ENCODE measurements at regions not wholly inside any gene's neighbourhood (a gene's known extent, or its start where the extent isn't known, plus 50 kb on each side); places are given as distances from the start of the nearest gene placed in this dataset.

DNA sequence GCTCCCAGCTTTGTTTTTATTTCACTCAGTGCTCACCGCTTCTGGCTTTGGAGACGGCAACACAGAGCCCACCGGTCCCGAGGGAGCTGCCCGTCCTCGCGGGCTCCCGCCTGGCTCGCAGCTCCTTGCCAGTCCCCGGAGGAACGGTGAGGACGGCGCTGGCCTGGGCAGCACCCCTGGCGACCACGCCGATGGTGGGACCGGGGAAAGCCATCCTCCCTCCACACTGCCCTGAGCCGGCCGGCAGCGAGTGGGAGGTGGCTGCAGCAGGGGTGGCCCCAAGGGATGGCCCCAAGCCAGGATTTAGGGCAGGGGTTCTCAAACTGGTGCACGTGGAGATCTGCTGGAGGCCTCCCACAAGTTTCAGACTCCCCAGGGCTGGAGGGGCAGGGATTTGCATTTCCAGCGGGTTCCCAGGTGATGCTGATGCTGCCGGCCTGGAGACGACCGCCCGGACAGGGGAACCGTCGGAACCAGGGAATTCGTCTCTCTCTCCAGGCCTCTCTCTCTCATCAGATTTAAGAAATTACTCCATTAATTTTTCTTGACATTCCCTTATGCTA, 293.2 kb upstream of the IRX4 start:
- TF ChIP-seq POLR2A (IDR thresholded peaks at IDR 0.05; ENCODE audit: low read length) (no peak), GATA1 (IDR thresholded peaks at IDR 0.05; ENCODE audit: low read depth, low read length) (no peak)
- DNase-seq, result no peak

DNA sequence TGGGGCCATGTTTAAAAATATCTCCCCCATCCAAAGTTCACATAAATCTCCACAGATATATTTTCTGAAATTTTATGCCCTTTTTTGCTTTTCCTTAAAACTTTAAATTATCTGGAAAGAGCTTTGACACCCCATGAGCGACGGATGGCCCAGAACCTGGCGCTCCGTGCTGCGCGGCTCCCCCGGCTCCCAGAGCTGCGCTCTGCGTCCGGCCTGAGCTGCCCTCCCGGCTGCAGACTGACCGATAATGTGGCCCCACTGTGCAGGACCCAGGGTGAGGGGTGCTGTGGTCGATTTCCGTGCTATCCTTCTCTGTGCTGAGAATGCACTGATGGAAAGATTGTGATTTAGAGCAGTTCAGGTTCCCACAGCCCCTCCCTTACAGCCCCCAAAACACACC, 292.3 kb upstream of the IRX4 start:
- DNase-seq, result no peak

DNA sequence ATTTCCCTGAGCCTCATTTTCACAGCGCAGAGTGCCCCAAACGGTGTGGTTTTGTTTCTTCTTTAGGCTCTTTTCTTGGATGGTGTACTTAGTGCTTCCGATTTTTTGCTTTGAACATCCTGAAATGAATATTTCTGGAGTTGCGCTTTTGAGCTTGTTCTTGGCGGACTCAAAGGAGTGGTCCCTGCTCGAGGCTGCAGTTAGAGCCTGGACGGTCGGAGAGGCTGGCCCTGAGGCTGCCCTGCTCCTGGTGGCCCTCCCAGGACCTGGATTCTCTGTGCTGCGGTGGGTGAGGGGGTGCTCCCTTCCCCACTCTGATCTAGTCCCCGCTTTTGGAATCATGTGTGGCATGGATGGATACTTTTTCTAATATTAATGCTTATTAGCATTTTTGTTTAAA, 291.8 kb upstream of the IRX4 start:
- no peak for DNase-seq
- TF ChIP-seq GATA1 (IDR thresholded peaks at IDR 0.05; ENCODE audit: low read depth, low read length), result no peak
- no peak for TF ChIP-seq POLR2A (IDR thresholded peaks at IDR 0.05; ENCODE audit: low read length)

More for the DNA sequence above, 292.3 kb upstream of the IRX4 start:
- TF ChIP-seq GATA1 (IDR thresholded peaks at IDR 0.05; ENCODE audit: low read depth, low read length), result no peak
- no peak for TF ChIP-seq POLR2A (IDR thresholded peaks at IDR 0.05; ENCODE audit: low read length)

DNA sequence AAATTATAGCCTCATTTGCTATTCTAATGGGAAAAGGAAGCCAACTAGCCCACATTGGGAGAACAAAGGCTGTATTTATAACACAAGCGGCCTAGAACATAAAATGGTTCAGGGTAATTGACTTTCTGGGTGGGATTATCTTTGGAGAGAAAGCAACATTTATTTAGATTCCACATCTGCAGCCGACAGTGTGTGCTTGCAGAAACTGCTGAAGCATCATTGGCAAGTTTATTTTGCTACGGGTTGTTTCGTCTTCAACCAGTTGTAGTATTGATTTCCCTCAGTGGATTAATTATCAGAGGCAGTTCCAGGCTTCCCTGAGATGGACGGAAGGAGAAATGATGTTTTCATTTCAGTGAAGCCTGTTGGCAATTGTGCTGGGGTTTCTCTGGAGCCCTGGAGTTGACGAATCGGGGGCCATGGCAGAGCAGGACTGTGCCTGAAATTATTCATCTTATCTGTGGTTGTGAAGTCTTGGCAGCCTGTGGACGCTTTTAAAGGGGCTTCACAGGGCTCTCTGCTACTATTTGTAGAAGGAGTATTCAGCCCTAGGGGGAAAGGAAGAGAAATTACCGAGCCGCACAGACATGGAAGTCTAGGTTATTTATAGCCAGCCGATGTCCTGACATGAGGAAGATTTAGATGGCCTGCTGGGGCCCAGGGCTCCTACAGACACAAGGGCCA, 290.6 kb upstream of the IRX4 start:
- DNase-seq, result no peak
- TF ChIP-seq POLR2A (IDR thresholded peaks at IDR 0.05; ENCODE audit: low read length) (no peak), GATA1 (IDR thresholded peaks at IDR 0.05; ENCODE audit: low read depth, low read length) (no peak)

DNA sequence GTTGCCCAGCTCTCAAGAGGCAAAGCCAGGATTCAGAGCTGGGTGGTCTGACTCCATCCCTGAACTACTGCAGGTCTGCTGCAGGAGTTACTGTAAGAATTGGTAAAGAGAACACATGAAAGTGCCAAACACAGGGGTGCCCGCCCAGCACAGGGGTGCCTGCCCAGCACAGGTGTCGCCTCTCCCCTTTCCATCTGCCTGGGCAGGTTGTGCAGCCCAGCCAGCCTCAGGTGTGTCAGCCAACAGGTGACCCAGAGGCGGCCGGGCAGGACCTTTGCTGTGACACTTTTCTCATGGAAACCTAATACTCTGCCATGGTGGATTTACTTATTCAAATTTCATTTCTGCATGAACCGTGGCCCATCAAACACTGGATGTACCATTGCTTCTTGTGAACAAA, 289.7 kb upstream of the IRX4 start:
- DNase-seq, result no peak
- TF ChIP-seq GATA1 (IDR thresholded peaks at IDR 0.05; ENCODE audit: low read depth, low read length) (no peak), POLR2A (IDR thresholded peaks at IDR 0.05; ENCODE audit: low read length) (no peak)

DNA sequence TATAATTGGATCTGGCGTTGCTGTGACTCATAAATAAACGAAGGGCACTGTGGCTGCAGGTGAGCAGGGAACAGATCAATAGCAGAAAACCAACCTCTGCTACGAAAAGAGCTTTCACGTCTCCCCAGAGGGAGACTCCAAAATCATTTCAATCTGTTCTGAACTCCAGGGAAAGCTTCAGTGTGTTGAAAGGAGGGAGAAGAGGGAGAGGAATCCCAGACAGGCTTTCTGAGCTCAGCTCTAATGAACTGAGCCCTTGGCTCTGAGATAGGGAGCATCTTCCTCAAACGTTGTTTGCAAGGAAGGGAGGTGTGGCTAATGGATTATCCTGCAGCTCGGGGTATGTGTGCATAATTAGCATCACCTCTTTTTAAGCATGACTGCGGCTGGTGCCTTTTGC, 288.0 kb upstream of the IRX4 start:
- no peak for TF ChIP-seq POLR2A (IDR thresholded peaks at IDR 0.05; ENCODE audit: low read length)
- TF ChIP-seq GATA1 (IDR thresholded peaks at IDR 0.05; ENCODE audit: low read depth, low read length), result no peak

DNA sequence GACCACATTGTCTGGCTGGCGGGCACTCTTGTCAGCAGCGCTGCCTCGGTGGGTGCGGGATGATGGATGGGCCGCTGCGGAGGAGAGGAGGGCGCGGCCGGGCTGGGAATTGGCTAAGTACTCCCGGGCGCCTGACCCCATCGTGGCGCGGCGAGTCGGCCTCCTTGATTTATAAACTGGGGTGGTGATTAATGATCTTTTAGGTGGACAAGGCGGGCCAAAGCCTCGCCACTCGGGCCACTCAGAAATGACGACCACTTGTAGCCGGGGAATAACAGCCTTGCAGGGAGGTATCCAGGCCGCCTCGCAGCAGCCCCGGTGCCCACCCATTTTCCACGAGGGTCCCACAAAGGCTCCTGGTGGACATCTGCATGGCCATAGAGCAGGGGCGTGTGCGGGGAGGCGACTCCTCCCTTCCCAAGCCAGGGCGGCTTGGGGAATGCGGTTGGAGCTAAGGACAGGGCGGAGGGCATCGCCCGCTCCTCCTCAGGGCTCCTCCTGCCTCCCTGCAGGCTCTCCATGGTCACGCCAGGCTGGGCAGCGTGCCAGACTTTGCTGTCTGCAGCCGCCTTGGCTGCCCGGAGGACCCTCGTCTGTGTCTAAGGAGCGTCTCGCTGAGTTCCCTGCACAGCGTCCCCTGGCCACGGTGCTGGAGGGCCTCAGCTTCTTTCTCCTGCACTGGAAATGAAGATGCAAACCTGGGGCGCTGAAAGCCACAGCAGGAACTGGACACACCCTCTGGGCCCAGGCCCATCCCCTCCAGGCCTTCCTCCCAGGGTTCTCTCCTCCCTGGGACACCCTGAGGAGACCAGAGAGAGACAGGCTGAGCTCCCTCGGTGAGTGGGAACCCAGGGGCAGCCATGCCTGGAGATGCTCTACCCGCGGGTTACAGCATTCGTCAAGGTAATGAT, 287.4 kb upstream of the IRX4 start:
- no peak for DNase-seq
- TF ChIP-seq GATA1 (IDR thresholded peaks at IDR 0.05; ENCODE audit: low read depth, low read length) (no peak), POLR2A (IDR thresholded peaks at IDR 0.05; ENCODE audit: low read length) (no peak)

More for the DNA sequence above, 288.0 kb upstream of the IRX4 start:
- no peak for DNase-seq

DNA sequence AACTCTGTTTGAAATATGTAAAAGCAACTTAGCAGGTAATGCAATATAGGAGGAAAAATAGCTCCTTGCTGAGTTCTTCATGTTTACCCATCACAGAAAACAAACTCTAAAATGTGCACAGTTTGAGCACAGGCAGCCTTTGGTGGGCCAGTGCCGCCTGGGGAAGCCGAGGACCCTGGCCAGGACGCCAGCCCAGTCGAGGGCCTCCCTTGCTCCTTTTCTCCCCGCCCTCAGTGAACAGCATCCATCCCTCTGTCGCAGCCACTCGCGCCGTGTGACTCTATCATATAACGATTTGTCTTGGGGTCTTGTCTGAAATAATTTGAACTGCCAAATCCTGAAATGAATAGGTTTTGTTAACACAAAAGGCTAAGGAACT, 286.7 kb upstream of the IRX4 start:
- no peak for DNase-seq
- TF ChIP-seq GATA1 (IDR thresholded peaks at IDR 0.05; ENCODE audit: low read depth, low read length), result no peak
- TF ChIP-seq POLR2A (IDR thresholded peaks at IDR 0.05; ENCODE audit: low read length), result no peak

DNA sequence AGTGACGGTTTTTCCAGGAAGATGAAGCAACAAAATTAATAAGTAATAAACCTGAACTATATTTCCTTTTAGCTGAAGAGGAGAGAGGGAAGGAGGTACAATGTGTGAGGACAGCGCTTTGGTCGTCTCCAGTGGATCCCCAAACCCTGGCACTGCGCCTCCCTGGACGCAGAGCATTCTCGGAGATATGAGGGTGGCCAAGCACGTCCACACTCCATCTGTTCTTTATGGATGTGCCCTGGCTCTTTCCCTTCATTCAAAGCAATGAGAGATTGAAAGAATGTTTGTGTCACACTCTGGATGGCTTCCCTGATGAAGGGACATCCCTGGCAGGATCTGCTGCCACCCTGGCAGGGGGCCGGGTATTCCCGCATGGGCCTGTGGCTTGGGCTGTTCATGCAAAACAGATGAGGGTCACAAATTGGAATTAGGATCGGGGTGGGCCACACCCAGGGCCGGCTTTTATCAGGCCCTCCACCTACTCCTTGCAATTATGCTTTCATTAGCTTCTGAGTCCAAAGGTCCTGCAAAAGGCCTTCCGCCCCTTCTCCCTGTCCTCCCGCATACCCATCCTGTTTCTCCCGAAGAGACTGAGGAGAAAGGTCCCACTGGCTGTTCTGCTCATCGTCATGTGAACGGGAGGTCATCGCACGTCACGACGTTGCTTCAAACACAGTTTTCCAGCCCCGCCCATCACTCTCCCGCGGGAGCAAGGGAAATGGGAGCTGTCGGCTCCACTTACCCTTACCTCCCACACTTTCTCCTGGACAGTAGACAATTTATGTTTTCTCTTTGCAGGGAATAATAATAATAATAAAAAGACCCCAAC, 286.1 kb upstream of the IRX4 start:
- DNase-seq, result no peak
- no peak for TF ChIP-seq GATA1 (IDR thresholded peaks at IDR 0.05; ENCODE audit: low read depth, low read length)
- TF ChIP-seq POLR2A (IDR thresholded peaks at IDR 0.05; ENCODE audit: low read length), result no peak

DNA sequence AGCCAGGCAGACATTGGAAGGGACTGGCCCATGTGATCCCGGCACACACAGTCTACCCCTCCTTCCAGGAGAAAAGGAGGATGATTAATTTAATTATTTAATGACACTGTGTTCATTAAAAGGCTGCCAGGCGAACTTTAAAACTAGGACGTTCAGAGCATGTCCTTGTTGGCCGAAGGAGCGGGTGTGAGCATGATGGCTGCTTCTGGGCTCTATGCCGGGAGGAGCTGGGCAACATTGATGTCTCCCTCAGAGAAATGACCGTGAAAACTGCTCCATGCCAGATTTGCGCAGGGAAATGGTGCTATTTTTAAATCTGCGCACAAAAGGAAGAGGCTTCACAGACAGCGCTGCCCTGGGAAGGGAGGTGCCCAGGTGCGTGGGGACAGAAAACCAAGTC, 284.9 kb upstream of the IRX4 start:
- no peak for TF ChIP-seq POLR2A (IDR thresholded peaks at IDR 0.05; ENCODE audit: low read length)
- TF ChIP-seq GATA1 (IDR thresholded peaks at IDR 0.05; ENCODE audit: low read depth, low read length), result no peak
- DNase-seq, result no peak

DNA sequence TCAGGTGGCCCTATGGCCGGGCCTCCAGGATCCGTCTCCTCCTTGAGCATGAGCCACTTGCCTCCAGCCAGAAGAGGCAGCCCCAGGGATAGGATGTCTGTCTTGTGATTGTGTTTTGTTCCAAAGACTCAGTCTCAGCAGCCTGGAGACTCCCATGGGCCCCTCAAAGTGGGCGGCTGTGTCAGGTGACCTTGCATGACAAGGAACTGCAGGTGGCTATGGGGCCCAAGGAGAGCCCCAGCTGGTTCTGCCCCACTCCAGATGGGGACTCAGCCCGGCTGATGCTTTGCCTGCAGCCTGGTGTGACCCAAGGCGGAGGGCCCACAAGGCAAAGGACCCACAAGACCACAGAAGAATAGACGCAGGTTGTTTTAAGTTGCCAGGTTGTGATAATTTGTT, 284.3 kb upstream of the IRX4 start:
- no peak for DNase-seq
- TF ChIP-seq POLR2A (IDR thresholded peaks at IDR 0.05; ENCODE audit: low read length), result no peak
- TF ChIP-seq GATA1 (IDR thresholded peaks at IDR 0.05; ENCODE audit: low read depth, low read length), result no peak

DNA sequence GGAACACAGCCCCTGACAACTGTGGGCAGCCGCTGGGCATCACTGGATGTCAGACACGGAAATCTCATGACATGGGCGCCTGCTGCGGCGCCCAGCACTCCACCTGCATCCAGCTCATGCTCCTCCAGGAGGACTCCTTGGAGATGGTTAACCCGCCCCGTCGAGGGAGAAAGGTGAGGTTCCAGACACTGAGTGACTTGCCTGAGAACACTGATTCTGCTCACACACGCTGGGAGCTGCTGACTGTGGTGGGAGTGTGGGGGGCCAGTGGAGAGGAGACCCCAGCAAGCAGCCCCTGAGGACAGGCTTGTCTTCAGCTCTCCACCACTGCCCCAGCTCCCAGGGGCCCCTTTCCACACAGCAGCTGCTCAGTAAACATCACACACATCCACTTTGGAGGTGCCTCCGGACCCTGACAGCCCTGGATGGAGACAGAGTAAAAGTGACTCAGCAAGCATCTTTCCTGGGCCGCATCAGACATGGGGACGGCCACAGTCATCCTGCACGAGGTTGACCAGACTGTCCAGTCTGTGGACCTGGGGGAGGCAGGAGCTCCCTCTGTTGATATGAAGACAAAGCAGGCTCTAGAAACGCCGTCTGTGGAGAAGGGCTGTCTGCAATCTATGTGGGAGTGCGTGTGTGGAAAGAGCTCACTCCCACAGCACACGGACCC, 283.7 kb upstream of the IRX4 start:
- TF ChIP-seq POLR2A (IDR thresholded peaks at IDR 0.05; ENCODE audit: low read length) (no peak), GATA1 (IDR thresholded peaks at IDR 0.05; ENCODE audit: low read depth, low read length) (no peak)
- DNase-seq, result no peak

DNA sequence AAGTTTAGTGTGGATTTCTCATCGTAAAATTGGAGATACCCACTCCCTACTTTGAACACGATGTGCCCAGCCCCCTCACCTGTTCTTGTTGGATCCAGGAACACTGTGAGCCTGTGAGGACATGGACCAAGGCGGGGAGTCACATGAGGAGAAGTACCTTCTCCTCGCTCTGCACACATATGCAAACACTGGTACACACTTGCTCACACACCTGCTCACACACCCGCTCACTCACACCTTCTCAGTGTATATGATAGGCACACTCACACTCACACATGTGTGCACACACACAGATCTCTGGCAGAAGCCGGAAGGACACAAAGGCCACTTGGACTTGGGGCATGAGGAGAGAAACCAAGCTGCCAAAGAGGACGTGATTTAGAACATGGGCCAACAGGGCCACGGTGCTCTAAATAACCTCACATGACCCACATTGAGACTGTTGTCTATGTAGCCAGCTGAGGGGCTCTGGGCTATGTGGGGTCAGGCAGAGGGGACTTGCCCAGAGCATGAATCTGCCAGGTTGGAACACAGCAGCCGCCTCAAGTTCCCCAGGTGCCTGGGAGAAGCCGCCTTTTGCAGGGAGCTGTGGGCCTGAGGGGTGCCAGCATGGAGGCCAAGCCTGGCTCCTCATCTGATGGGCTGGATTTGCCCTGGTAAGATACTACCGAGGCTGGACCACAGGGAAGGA, 283.0 kb upstream of the IRX4 start:
- TF ChIP-seq POLR2A (IDR thresholded peaks at IDR 0.05; ENCODE audit: low read length) (no peak), GATA1 (IDR thresholded peaks at IDR 0.05; ENCODE audit: low read depth, low read length) (no peak)
- DNase-seq, result no peak
